SK-N-SH (cell line): ENCODE measurements at regions not wholly inside any gene's neighbourhood (a gene's known extent, or its start where the extent isn't known, plus 50 kb on each side); places are given as distances from the start of the nearest gene placed in this dataset.

Experiments
- CTCF ChIP-seq: fragments of 200-600 bp; sonication (generic); IDR thresholded peaks from 2 replicates; pipeline ENCODE4 v1.6.1; 2017; ENCODE audit warnings: antibody characterized with exemption, mild to moderate bottlenecking, moderate library complexity
- FOSL2 ChIP-seq: IDR thresholded peaks from 2 replicates; pipeline ENCODE4 v1.4.0; 2012; ENCODE audit warnings: low read depth, mild to moderate bottlenecking, moderate library complexity, borderline replicate concordance
- GABPA ChIP-seq: IDR thresholded peaks from 2 replicates; pipeline ENCODE4 v1.4.0; 2012; ENCODE audit warnings: low read depth, mild to moderate bottlenecking
- MAX ChIP-seq: IDR thresholded peaks from 2 replicates; pipeline ENCODE4 v1.4.0; 2012; ENCODE audit warnings: low read depth
- POLR2AphosphoS5 ChIP-seq: IDR thresholded peaks from 2 replicates; pipeline ENCODE4 v1.6.1; 2012; ENCODE audit warnings: low read depth, low read length
- RAD21 ChIP-seq: IDR thresholded peaks from 2 replicates; pipeline ENCODE4 v1.6.1; 2012; ENCODE audit warnings: mild to moderate bottlenecking, low read length
- RFX5 ChIP-seq: IDR thresholded peaks from 2 replicates; pipeline ENCODE4 v1.6.1; 2012; ENCODE audit warnings: mild to moderate bottlenecking, improper control_type of control experiment, low read length
- ZBTB33 ChIP-seq: IDR thresholded peaks from 2 replicates; pipeline ENCODE4 v1.4.0; 2012; ENCODE audit warnings: low read depth, borderline replicate concordance

- TF ChIP-seq CTCF: no peak
- TF ChIP-seq ZBTB33: no peak
- TF ChIP-seq POLR2AphosphoS5: no peak
- no peak for TF ChIP-seq RAD21
- TF ChIP-seq RFX5: no peak
- TF ChIP-seq FOSL2: no peak
- no peak for TF ChIP-seq GABPA
- no peak for TF ChIP-seq MAX
Measured at GRCh38 chr10:118474111-118474510, 121.3 kb downstream of the PRLHR start.
